GM18867 (cell line): ENCODE measurements at regions not wholly inside any gene's neighbourhood (a gene's known extent, or its start where the extent isn't known, plus 50 kb on each side); places are given as distances from the start of the nearest gene placed in this dataset.
"Not testable (repeated sequence)": the region's sequence is repeated elsewhere in the genome, so short reads cannot be mapped to it uniquely, and the experiment has no call there.

Source experiments
- ATAC-seq: cut with Tn5 transposase; IDR thresholded peaks from one replicate; pipeline ENCODE4 v1.9.1; 2021; ENCODE audit warnings: mild to moderate bottlenecking, moderate library complexity; ENCODE audit not compliant: unreplicated experiment

- ATAC-seq: no peak
Observed at GRCh38 chr5:156169495-156169894, 157.5 kb upstream of the SGCD start.

DNA sequence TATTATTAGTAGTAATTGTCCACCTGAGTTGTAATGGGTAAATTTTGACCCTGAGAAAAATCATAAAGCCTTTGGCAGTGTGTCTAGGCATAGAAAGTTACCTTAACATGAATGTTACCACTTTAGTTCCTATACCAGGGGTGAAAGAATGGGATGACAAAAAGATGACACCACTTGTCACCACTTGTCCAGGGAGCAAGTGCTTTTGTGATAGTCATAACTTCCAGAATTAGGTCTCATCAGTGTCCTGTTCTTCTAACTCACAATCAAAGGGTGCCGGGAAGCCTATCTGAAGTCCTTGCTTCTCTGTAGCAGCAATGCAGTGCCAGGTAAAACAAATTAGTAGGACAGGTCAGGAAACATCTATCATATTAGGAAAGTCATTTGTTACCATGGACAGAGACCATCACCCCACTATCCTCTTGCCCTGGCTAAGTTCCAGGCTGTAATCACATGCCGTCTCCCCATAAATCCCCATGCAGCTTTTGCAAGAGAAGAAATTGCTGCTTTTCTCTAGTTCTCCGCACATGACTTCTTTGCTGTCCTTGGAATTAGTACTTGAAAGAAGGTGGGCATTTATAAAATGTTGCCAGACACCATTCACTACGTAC, 156.5 kb upstream of the SGCD start:
- ATAC-seq: no peak

DNA sequence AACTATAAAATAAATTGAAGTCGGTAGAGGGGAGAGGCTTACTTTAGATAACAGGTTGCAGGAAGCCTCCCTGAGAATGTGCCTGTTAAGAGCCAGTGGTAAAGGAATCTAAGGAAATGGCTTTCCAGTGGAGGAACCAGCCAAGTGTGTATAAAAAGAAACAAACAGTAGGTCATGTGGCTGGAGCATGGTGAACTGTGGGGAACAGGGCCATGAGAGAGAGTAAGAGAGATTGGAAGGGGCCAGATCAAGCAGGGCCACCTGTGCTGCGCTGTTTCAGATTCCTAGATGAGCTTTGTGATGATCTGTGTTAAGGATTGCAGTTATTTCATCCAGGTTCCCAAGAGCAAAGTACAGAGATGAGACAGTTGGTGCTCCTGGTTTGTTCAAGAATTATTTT, 152.7 kb upstream of the SGCD start:
- ATAC-seq: no peak

GRCh38 chr5:156178117-156178516, 148.8 kb upstream of the SGCD start:
- ATAC-seq: no peak

GRCh38 chr5:156181656-156182055, 145.3 kb upstream of the SGCD start:
- ATAC-seq: no peak

DNA sequence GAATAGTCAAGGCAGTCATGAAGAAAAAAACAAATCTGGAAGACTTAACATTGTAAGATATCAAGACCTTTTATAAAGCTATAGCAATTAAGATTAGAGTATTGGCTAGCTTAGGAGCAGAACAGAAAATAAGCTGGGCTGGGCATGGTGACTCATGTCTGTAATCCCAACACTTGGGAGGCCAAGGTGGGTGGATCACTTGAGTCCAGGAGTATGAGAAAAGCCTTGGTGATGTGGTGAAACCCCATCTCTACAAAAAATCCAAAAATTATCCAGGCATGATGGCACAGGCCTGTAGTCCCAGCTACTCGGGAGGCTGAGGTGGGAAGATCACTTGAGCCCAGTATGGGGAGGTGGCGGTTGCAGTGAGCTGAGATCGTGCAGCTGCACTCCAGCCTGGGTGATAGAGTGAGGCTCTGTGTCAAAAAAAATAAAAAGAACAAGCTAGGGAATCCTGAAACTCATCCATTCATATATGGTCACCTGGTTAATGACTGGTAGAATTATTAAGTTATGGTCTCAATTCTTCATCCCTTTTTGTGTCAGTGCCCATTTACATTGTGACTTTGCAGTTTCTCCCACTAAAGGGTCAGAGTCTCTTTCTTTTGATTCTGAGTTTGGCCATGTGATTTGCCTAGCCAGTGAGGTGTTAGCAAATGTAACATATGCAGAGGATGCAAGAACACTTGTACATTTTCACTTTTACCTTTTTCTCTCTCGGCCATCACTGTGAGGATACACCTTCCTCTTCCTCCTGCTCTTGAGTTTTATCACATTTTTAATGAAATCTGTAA, 144.6 kb upstream of the SGCD start:
- ATAC-seq: no peak

- no peak for ATAC-seq
Observed at GRCh38 chr5:156186760-156187159, 140.2 kb upstream of the SGCD start.

- ATAC-seq: no peak
Observed at GRCh38 chr5:156188016-156188415, 138.9 kb upstream of the SGCD start.

- ATAC-seq: no peak
Observed at GRCh38 chr5:156189628-156190027, 137.3 kb upstream of the SGCD start.

DNA sequence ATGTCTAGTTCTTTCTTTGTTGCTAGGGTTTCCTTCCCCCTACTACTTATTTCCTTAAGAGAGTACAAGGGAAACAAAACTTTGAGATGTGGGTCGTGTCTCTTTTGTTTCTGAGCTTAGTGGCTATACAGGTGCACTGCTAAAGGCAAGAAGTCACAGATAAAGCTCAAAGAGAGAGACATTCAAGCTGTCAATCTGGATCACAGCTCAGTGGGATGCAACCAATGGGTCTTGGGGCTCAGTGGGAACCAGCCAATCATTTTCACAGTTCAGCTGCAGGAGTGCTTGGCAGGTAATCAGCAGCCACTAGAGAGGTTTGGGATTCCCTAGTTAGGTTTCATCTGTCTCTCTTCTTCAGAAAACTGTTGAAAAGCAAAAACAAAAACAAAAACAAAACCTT, 135.4 kb upstream of the SGCD start:
- no peak for ATAC-seq

- ATAC-seq: no peak
Observed at GRCh38 chr5:156197042-156197635, 129.8 kb upstream of the SGCD start.

GRCh38 chr5:156199045-156199444, 127.9 kb upstream of the SGCD start:
- no peak for ATAC-seq

- no peak for ATAC-seq
Observed at GRCh38 chr5:156200938-156201787, 125.8 kb upstream of the SGCD start.

GRCh38 chr5:156201788-156202403, 125.1 kb upstream of the SGCD start:
- no peak for ATAC-seq

DNA sequence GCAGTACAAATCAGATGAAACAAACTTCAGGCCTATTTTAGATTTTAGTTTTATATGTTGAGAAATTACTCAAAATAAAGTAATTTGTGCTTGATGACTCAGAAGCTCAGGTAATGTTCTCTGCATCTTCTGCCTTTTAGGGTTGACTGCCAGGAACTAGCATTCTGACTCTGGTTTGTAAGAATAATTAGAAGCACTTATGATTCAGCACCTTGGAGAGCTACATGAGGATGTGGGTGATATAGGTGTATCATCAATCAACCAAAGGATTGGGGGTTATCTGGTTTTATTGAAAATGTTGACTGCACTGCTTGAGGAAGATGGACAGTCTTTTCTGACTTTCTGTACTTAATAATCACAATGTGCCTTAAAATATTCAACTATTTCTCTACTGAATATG, 118.7 kb upstream of the SGCD start:
- no peak for ATAC-seq

DNA sequence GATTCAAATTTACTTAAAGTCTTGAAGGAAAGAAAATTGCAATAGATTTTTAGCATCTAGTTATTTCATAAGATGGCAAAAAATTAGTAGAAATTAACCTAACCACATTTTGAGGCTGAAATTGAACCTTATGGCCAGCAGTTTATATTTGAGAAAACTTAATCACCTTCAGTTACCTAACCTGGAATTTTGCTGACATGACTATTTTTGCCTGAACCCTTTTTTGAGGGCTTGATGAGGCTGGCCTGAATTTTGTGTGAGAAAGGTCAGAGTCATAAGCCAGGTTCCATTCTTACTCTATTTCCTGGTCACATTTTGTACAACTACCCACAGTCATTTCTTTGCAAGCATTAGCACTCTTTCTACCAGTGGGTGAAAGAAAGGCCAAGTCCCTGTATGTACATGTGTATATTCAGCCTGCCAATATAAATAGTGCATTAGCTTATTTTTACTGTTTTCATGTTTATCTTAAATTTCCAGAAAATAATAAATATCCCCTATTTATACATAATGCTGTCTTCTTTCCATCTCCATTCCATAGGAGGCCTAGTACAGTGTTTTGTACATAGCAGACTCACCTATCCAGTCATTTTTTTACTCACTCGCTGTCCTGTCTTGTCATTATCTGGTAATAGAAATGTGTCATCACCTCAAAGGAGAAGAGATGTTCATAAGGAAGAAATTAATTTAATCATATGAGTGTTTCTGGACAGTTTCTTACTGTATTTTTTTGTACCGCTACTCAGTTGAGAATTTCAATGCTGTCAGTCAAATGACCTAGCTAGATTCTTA, 108.4 kb upstream of the SGCD start:
- ATAC-seq: no peak

- ATAC-seq: no peak
Observed at GRCh38 chr5:156219483-156220005, 107.4 kb upstream of the SGCD start.

- ATAC-seq: no peak
Observed at GRCh38 chr5:156221816-156222215, 105.1 kb upstream of the SGCD start.

- no peak for ATAC-seq
Observed at GRCh38 chr5:156223547-156223946, 103.4 kb upstream of the SGCD start.

GRCh38 chr5:156226485-156226884, 100.5 kb upstream of the SGCD start:
- ATAC-seq: not testable (repeated sequence)
